ENCODE measurements at regions not wholly inside any gene's neighbourhood (a gene's known extent, or its start where the extent isn't known, plus 50 kb on each side); places are given as distances from the start of the nearest gene placed in this dataset.

DNA sequence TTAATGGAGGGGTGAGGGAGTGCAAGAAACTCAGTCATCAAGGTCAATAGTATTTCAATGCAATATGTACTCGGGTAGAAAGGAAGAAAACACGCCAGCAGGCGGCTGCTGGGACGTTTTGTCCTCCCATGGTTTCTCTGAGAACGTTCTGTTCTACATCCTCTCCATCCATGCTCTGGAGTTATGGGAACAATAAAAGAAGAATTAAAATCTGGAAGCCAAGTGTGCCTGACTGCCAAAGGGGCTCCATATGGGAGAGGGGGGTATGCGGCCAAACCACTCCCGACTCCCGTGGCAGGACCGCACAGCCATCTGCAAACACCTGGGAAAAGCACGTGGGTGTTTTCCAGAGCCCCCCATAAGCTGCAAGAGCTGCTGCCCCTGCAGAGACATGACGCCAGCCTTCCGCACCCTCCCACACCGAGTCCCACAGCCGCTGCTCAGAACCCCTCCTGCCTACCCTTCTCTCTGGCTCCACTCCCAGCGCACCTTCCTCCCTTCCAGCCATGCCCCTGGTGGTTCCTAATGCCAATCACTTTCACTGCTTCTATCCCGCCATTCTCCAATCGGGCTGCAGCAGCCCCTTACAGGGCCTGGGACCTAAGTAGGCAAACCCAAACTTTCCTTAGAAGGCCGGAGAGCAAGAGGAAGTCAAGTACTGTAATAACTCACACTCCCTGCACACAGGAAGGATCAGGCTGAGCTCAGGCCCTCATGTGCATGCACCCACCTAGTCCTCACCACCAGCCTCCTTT lies 241.6 kb downstream of the SYK start:
- no peak for DNase-seq

- no peak for DNase-seq
Observed at GRCh38 chr9:91043811-91044175, 242.2 kb downstream of the SYK start.

GRCh38 chr9:91044354-91044753 lies 242.7 kb downstream of the SYK start:
- no peak for DNase-seq

- no peak for DNase-seq
Observed at GRCh38 chr9:91045041-91045440, 243.4 kb downstream of the SYK start.

GRCh38 chr9:91047529-91047928 lies 245.9 kb downstream of the SYK start:
- no peak for DNase-seq

DNA sequence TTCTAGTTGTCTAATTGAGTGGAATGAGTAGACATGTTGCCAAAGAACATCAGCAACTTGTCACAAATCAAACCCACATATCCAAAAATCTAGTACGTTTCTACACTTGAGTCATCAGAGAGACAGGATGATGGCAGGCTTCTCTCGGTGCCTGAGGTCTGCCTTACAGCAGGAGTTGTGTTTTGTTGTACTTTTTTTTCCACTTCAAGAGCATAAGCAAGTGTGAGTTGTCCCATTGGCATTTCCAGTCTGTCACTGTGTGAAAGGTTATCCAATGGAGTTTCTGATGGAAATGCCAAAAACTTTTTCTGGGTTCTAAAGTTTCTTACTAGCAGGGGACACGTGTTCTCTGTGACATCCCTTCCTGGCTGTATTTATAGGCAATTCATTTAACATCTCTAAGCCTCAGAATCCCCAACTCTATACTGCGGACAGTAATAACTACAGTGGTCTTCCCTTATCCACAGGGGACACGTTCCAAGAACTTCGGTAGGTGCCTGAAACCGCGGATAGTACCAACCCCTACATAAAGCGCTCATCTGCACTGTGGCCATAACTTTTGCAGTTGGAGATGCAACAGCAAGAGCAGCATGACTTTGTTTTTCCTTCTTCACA lies 246.5 kb downstream of the SYK start:
- DNase-seq = no peak

- DNase-seq = no peak
Observed at GRCh38 chr9:91048749-91049148, 247.1 kb downstream of the SYK start.

DNA sequence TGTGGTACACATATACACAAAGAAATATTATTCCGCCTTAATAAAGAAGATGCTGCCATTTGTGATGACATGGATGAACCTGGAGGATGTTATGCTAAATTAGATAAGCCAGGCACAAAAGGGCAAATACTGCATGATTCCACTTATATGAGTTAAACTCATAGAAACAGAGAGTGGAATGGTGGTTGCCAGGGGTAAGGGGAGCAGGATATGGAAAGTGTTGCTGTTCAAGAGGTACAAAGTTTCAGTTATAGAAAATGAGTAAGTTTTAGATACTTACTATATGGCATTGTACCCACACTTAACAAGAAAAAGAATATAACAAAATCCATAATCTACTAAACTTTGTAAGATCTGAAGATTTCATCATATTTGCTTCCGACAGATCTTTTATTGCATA lies 252.2 kb downstream of the SYK start:
- no peak for DNase-seq

GRCh38 chr9:91055845-91056244 lies 254.2 kb downstream of the SYK start:
- DNase-seq = no peak

DNA sequence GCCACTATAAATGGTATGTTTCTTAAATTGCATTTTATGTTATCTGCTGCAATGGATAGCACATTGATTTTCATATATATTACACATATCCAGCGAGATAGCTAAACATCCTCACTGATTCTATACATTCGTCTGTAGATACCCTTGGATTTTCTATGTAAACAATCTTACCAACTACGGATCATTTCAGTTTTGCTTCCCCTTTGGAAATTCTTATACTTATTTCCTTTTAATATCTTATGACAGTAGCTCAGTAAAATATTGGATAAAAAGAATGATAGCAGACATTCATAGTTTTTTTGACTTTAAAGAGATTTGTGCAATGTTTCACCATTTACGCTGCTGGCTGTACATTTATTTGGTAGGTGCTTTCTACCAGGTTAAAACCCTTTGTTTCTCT lies 254.9 kb downstream of the SYK start:
- DNase-seq = no peak

GRCh38 chr9:91056917-91057316 lies 255.3 kb downstream of the SYK start:
- no peak for DNase-seq

GRCh38 chr9:91059713-91060112 lies 258.1 kb downstream of the SYK start:
- DNase-seq = no peak

- DNase-seq = peak; percentile 67
Observed at GRCh38 chr9:91060520-91061343, 259.1 kb downstream of the SYK start.

DNA sequence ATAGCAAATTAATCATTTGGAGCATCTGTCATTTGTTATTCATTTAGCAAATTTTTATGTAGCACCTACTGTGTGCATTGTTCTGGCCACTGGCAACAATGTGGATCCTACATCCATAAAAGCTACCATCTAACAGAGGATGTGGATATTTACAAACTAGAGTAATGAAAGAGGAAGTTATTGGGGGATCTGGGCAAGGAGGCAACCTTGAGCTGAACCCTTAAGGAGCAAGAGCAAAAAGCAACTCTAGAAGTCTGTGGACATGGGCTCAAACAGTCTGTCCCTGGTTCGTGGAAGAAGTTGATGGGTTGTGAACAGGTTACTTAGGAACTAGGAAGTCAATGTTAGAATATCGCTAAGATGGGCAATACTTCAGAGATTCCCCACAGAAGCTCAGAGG lies 259.9 kb downstream of the SYK start:
- no peak for DNase-seq

- DNase-seq = no peak
Observed at GRCh38 chr9:91062281-91062680, 260.7 kb downstream of the SYK start.

DNA sequence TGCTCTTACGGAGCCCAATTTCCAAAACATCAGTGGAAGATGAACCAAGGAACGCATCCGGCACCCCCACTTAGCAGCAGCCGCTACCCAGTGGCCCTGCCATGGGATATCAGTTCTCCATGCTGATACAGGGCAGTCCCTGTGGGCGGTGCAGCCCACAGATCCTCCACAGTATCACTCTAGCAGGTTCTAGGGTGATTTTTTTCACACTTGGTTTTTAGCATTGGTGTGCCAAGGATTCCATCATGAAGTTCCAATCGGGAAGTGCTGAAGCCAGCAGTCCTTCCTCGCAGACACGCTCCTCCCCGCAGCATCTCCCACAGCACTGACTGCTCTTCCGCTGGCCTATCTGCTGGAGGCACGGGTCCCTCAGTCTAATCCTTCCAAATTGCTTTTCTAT lies 261.9 kb downstream of the SYK start:
- DNase-seq = no peak

- DNase-seq = no peak
Observed at GRCh38 chr9:91065231-91066041, 263.8 kb downstream of the SYK start.

GRCh38 chr9:91066042-91066415 lies 264.4 kb downstream of the SYK start:
- no peak for DNase-seq

DNA sequence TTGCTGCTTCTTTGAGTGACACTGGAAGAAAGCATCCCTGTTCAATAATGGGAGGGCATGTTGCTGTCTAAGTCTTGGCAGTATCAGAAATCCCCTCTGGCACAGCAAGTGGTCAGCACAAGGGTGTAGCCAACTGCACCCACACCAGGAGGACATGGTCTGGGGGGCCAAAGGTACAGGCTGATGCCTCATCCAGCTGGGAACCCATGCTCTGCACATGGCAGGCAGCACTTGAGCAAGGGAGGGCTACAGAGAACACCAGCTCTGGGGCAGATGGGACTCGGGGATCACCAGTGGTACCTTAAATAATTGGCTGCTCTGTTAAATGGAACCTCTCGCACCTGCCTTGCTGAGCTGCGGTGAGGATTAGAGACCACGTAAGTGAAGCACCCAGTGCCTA lies 265.2 kb downstream of the SYK start:
- no peak for DNase-seq

DNA sequence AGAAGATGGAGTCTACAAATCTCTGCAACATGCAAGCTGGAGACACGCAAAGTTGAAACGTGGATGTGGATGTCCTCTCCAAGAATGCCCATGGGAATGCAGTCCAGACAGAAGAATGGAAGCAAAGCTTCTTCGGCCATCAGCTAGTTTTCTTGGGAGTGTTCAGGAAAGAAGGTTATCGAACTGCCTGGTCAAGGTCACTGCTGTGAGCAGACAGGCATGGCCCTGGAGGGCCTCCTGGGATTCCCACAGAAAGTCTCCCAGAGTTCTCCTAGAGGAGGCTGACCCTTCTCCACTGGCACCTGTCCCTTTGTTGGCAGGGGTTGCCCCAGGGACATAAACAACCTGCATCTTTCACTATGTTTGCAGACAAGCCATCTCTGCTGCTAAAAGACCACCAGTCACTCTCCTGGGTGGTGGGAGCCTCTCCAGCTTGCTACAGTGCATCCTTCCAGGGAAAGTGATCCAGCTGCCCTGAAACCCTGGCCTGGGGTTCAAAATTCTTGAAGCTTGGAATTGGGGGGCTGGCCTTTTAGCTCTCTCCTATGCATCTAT lies 265.8 kb downstream of the SYK start:
- no peak for DNase-seq

DNA sequence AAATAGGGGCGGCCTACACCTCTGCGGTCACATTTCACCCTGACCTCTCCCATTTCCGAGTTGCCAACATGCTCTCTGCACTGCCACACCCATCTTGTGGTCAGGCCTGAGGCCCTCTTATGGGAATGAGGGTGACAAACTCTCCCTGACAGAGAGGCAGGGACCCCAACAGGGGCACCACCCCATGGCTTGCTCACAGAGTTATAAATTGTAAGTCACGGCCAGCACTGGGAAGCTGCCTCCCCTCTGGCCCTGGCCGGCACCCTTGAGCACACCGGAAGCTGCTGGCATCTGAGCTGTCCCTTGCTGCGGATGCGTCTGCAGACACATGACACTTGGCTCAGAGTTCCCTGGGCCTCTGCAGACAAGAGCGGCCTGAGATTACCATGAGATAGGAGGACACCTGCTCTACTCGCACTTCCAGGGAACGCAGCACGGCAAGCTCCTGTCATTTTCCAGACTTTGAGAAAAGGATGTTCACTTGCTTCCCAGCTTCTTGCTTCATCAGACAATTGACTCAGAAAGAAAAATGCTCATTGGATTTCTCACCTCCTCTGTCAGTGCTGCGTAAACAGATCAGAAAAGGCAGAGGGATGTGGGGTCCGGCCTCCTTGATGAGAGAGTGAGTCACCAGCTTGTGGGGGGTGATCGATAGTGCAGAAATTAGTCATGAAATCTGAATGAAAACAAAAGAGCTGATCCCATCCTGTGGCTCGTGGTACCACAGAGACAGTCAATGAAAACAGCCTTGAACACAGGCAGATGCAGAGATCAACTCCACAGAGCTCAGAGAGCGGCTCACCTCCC lies 269.8 kb downstream of the SYK start:
- peak; percentile 66 for DNase-seq

Measured in T1000 (cell line).